PC-3 (cell line): ENCODE measurements at regions not wholly inside any gene's neighbourhood (a gene's known extent, or its start where the extent isn't known, plus 50 kb on each side); places are given as distances from the start of the nearest gene placed in this dataset.
A peak's percentile ranks its signal among the peaks of the same experiment; 100 is the strongest.

ENCODE experiments used
- ATAC-seq: fragments of 200-7000 bp; cut with Tn5 transposase; 2 replicates; pipeline ENCODE4 v1.9.1; 2020; ENCODE audit warnings: mild to moderate bottlenecking, moderate library complexity
- BruUV-seq: library from RNA; stranded (reverse); fragments of 400-500 nt; replicated peaks from 2 replicates; lab custom pipeline; 2021; lab: Mats Ljungman, UMichigan
- CTCF ChIA-PET: fragments of 300-600 bp; sonication (Branson Sonifier 250); formaldehyde crosslinking; loops from one replicate; lab custom pipeline; 2022; ENCODE audit warnings: antibody characterized with exemption; lab: Charles Lee
- POLR2A ChIA-PET: fragments of 300-600 bp; sonication (Branson Sonifier 250); formaldehyde crosslinking; loops from one replicate; lab custom pipeline; 2022; ENCODE audit warnings: antibody characterized with exemption; ENCODE audit not compliant: unreplicated experiment; lab: Charles Lee
- DNase-seq: peaks from one replicate; pipeline ENCODE4 v3.0.0-alpha.2; 2015
- H2AFZ ChIP-seq: fragments of 300-600 bp; sonication (generic); 2 replicates; pipeline ENCODE4 v1.6.0; 2016; ENCODE audit warnings: antibody characterized with exemption, low read length
- H3F3A ChIP-seq: fragments of 300-600 bp; sonication (generic); one replicate; pipeline ENCODE4 v1.6.0; 2017; ENCODE audit warnings: antibody characterized with exemption, low read length, control low read depth, mild to moderate bottlenecking; ENCODE audit not compliant: unreplicated experiment
- H3K27ac ChIP-seq: fragments of 300-600 bp; sonication (generic); 2 replicates; pipeline ENCODE4 v1.5.1; 2016; ENCODE audit warnings: mild to moderate bottlenecking, low read length
- H3K27me3 ChIP-seq: fragments of 300-600 bp; sonication (generic); 2 replicates; pipeline ENCODE4 v1.6.1; 2016; ENCODE audit warnings: low read length, mixed read lengths
- H3K36me3 ChIP-seq: fragments of 300-600 bp; sonication (generic); 2 replicates; pipeline ENCODE4 v1.6.1; 2016; ENCODE audit warnings: low read depth, mixed run types, low read length, mixed read lengths
- H3K4me1 ChIP-seq: fragments of 300-600 bp; sonication (generic); 2 replicates; pipeline ENCODE4 v1.5.1; 2016; ENCODE audit warnings: low read length; ENCODE audit not compliant: insufficient read depth
- H3K4me2 ChIP-seq: fragments of 300-600 bp; sonication (generic); 2 replicates; pipeline ENCODE4 v1.6.0; 2016; ENCODE audit warnings: low read length
- H3K4me3 ChIP-seq: fragments of 300-600 bp; sonication (generic); 2 replicates; pipeline ENCODE4 v1.5.1; 2016; ENCODE audit warnings: mild to moderate bottlenecking, low read length, mixed read lengths
- H3K79me2 ChIP-seq: fragments of 300-600 bp; sonication (generic); 2 replicates; pipeline ENCODE4 v1.6.1; 2017; ENCODE audit warnings: low read length, mixed read lengths
- H3K9ac ChIP-seq: fragments of 300-600 bp; sonication (generic); 2 replicates; pipeline ENCODE4 v1.6.0; 2016; ENCODE audit warnings: mild to moderate bottlenecking, low read length
- H3K9me2 ChIP-seq: fragments of 300-600 bp; sonication (generic); replicated peaks from 2 replicates; pipeline ENCODE4 v1.6.1; 2016; ENCODE audit warnings: mixed run types, low read length, mixed read lengths
- H3K9me3 ChIP-seq: fragments of 300-600 bp; sonication (generic); 2 replicates; pipeline ENCODE4 v1.6.1; 2016; ENCODE audit warnings: low read length, mixed read lengths
- H4K20me1 ChIP-seq: fragments of 300-600 bp; sonication (generic); 2 replicates; pipeline ENCODE4 v1.6.1; 2016; ENCODE audit warnings: low read length, mixed read lengths
- CTCF ChIP-seq: fragments of 300-600 bp; sonication (generic); conservative IDR thresholded peaks from 2 replicates; pipeline ENCODE4 v1.5.1; 2017; ENCODE audit warnings: antibody characterized with exemption, low read depth, mild to moderate bottlenecking, low read length
- EZH2 ChIP-seq: fragments of 300-600 bp; sonication (generic); IDR thresholded peaks from one replicate; pipeline ENCODE4 v1.6.1; 2017; ENCODE audit warnings: antibody characterized with exemption, mild to moderate bottlenecking, low read length; ENCODE audit not compliant: unreplicated experiment
- EZH2phosphoT487 ChIP-seq: fragments of 300-600 bp; sonication (generic); IDR thresholded peaks from 2 replicates; pipeline ENCODE4 v1.6.1; 2018; ENCODE audit warnings: mild to moderate bottlenecking, antibody characterized with exemption, low read length, borderline replicate concordance
- intact Hi-C: fragments of 100-400 bp; cut with micrococcal nuclease; formaldehyde crosslinking; loops from 2 replicates; pipeline ENCODE4 v1.9.0; 2023

GRCh38 chr6:14798996-14799588 lies 446.8 kb upstream of the JARID2 start:
- Histone ChIP-seq H4K20me1 (no peaks in the 10 kb centered on the region), H3K79me2 (no peaks in the 10 kb centered on the region), H3K27me3 (no peaks in the 10 kb centered on the region), H3K9ac (no peak overlapping the region), H2AFZ (no peak overlapping the region), H3F3A (no peaks in the 10 kb centered on the region), H3K36me3 (no peaks in the 10 kb centered on the region), H3K9me3 (no peaks in the 10 kb centered on the region), H3K27ac (no peak overlapping the region), H3K4me1 (no peaks in the 10 kb centered on the region), H3K4me3 (no peak overlapping the region), H3K4me2 (no peak overlapping the region), H3K9me2 (no peaks in the 10 kb centered on the region)
- DNase-seq (no peak), ATAC-seq (no peak)
- ChIA-PET CTCF (no interaction called here), POLR2A (no interaction called here)
- TF ChIP-seq EZH2phosphoT487 (no peak), EZH2 (no peak), CTCF (no peak)
- BruUV-seq = no TSS peak
- intact Hi-C loops = no loop called here

GRCh38 chr6:14799928-14800327 lies 445.9 kb upstream of the JARID2 start:
- Histone ChIP-seq H2AFZ (no peak overlapping the region), H3K9me3 (no peaks in the 10 kb centered on the region), H3K9ac (no peak overlapping the region), H3K4me3 (no peak overlapping the region), H3K36me3 (no peaks in the 10 kb centered on the region), H3K4me1 (no peaks in the 10 kb centered on the region), H3K27ac (no peak overlapping the region), H3K9me2 (no peaks in the 10 kb centered on the region), H3F3A (no peaks in the 10 kb centered on the region), H3K27me3 (no peaks in the 10 kb centered on the region), H3K79me2 (no peaks in the 10 kb centered on the region), H4K20me1 (no peaks in the 10 kb centered on the region), H3K4me2 (no peak overlapping the region)
- intact Hi-C loops = no loop called here
- ChIA-PET POLR2A (no interaction called here), CTCF (no interaction called here)
- DNase-seq (peak; percentile 72), ATAC-seq (peak; percentile 83)
- no TSS peak for BruUV-seq
- TF ChIP-seq EZH2phosphoT487 (no peak), CTCF (no peak), EZH2 (no peak)

- TF ChIP-seq EZH2 (no peak), CTCF (no peak), EZH2phosphoT487 (no peak)
- ChIA-PET CTCF (no interaction called here), POLR2A (no interaction called here)
- DNase-seq (no peak), ATAC-seq (no peak)
- H3K27ac ChIP-seq = no peak overlapping the region
- no peaks in the 10 kb centered on the region for H3K27me3 ChIP-seq
- no peak overlapping the region for H3K4me2 ChIP-seq
- no peaks in the 10 kb centered on the region for H3K4me1 ChIP-seq
- H3K9me3 ChIP-seq = no peaks in the 10 kb centered on the region
- H3K36me3 ChIP-seq = no peaks in the 10 kb centered on the region
- H4K20me1 ChIP-seq = no peaks in the 10 kb centered on the region
- no peaks in the 10 kb centered on the region for H3K9me2 ChIP-seq
- H3K9ac ChIP-seq = no peak overlapping the region
- intact Hi-C loops = no loop called here
- no peak overlapping the region for H3K4me3 ChIP-seq
- H3F3A ChIP-seq = no peaks in the 10 kb centered on the region
- BruUV-seq = no TSS peak
- H3K79me2 ChIP-seq = no peaks in the 10 kb centered on the region
- no peak overlapping the region for H2AFZ ChIP-seq
These were observed 443.2 kb upstream of the JARID2 start for GRCh38 chr6:14802514-14803160.
